Mucosa of rectum (tissue), 2 donors: ENCODE measurements at regions not wholly inside any gene's neighbourhood (a gene's known extent, or its start where the extent isn't known, plus 50 kb on each side); places are given as distances from the start of the nearest gene placed in this dataset.

Experiments used
- H3K27ac ChIP-seq, 2 donors: one replicate each; pipeline ENCODE4 v1.7.0; 2013; ENCODE audit warnings: inconsistent platforms in 2 of 2, low read depth in 2 of 2, low read length in 2 of 2
- H3K27me3 ChIP-seq, 2 donors: one replicate each; pipeline ENCODE4 v1.7.0; 2013; ENCODE audit warnings: low read length in 2 of 2; ENCODE audit not compliant: control insufficient read depth in 2 of 2, insufficient read depth in 2 of 2
- H3K36me3 ChIP-seq, 2 donors: one replicate each; pipeline ENCODE4 v1.7.0; 2013; ENCODE audit warnings: low read length in 2 of 2; ENCODE audit not compliant: control insufficient read depth in 2 of 2, insufficient read depth in 2 of 2
- H3K4me1 ChIP-seq, 2 donors: one replicate each; pipeline ENCODE4 v1.7.0; 2013; ENCODE audit warnings: low read length in 2 of 2, mild to moderate bottlenecking in 1 of 2; ENCODE audit not compliant: control insufficient read depth in 2 of 2, insufficient read depth in 2 of 2
- H3K4me3 ChIP-seq, 2 donors: one replicate each; pipeline ENCODE4 v1.7.0; 2013; ENCODE audit warnings: low read length in 2 of 2
- H3K9ac ChIP-seq, 2 donors: one replicate each; pipeline ENCODE4 v1.7.0; 2013; ENCODE audit warnings: low read length in 2 of 2, low read depth in 1 of 2, mild to moderate bottlenecking in 1 of 2
- H3K9me3 ChIP-seq, 2 donors: one replicate each; pipeline ENCODE4 v1.7.0; 2013; ENCODE audit warnings: low read length in 2 of 2; ENCODE audit not compliant: control insufficient read depth in 2 of 2
- donor health status: healthy.
- donor health status: Normal muscosa, but diverticular disease.

- Histone ChIP-seq H3K9me3 (no peaks in the 10 kb centered on the region), H3K27me3 (no peaks in the 10 kb centered on the region), H3K4me1 (no peaks in the 10 kb centered on the region), H3K4me3 (no peak overlapping the region), H3K36me3 (no peaks in the 10 kb centered on the region), H3K9ac (no peak overlapping the region), H3K27ac (no peak overlapping the region)
These were observed 65.7 kb upstream of the RGMA start for GRCh38 chr15:93154666-93155065.

- Histone ChIP-seq H3K27ac (no peak overlapping the region), H3K4me3 (no peak overlapping the region), H3K9ac (no peak overlapping the region), H3K4me1 (no peaks in the 10 kb centered on the region), H3K36me3 (no peaks in the 10 kb centered on the region), H3K27me3 (no peaks in the 10 kb centered on the region), H3K9me3 (no peaks in the 10 kb centered on the region)
These were observed 63.9 kb upstream of the RGMA start for GRCh38 chr15:93152951-93153350.

GRCh38 chr15:93152360-93152759 is 63.3 kb upstream of the RGMA start:
- no peak overlapping the region for H3K9ac ChIP-seq
- no peak overlapping the region for H3K27ac ChIP-seq
- no peaks in the 10 kb centered on the region for H3K27me3 ChIP-seq
- no peaks in the 10 kb centered on the region for H3K36me3 ChIP-seq
- H3K4me3 ChIP-seq: no peak overlapping the region
- H3K9me3 ChIP-seq: no peaks in the 10 kb centered on the region
- H3K4me1 ChIP-seq: no peaks in the 10 kb centered on the region

GRCh38 chr15:93150910-93151881 is 62.2 kb upstream of the RGMA start:
- no peaks in the 10 kb centered on the region for H3K9me3 ChIP-seq
- no peaks in the 10 kb centered on the region for H3K36me3 ChIP-seq
- no peak overlapping the region for H3K27ac ChIP-seq
- no peaks in the 10 kb centered on the region for H3K4me1 ChIP-seq
- H3K27me3 ChIP-seq: no peaks in the 10 kb centered on the region
- no peak overlapping the region for H3K4me3 ChIP-seq
- H3K9ac ChIP-seq: no peak overlapping the region

GRCh38 chr15:93146601-93147000 is 57.6 kb upstream of the RGMA start:
- H3K9me3 ChIP-seq: no peaks in the 10 kb centered on the region
- no peak overlapping the region for H3K4me3 ChIP-seq
- no peaks in the 10 kb centered on the region for H3K36me3 ChIP-seq
- no peaks in the 10 kb centered on the region for H3K4me1 ChIP-seq
- no peak overlapping the region for H3K9ac ChIP-seq
- H3K27ac ChIP-seq: no peak overlapping the region
- no peaks in the 10 kb centered on the region for H3K27me3 ChIP-seq

GRCh38 chr15:93146196-93146595 is 57.2 kb upstream of the RGMA start:
- no peak overlapping the region for H3K4me3 ChIP-seq
- H3K27ac ChIP-seq: no peak overlapping the region
- H3K9me3 ChIP-seq: no peaks in the 10 kb centered on the region
- no peaks in the 10 kb centered on the region for H3K27me3 ChIP-seq
- H3K36me3 ChIP-seq: no peaks in the 10 kb centered on the region
- H3K9ac ChIP-seq: no peak overlapping the region
- no peaks in the 10 kb centered on the region for H3K4me1 ChIP-seq

- no peak overlapping the region for H3K4me3 ChIP-seq
- H3K36me3 ChIP-seq: no peaks in the 10 kb centered on the region
- H3K9me3 ChIP-seq: no peaks in the 10 kb centered on the region
- H3K27me3 ChIP-seq: no peaks in the 10 kb centered on the region
- no peaks in the 10 kb centered on the region for H3K4me1 ChIP-seq
- no peak overlapping the region for H3K9ac ChIP-seq
- H3K27ac ChIP-seq: no peak overlapping the region
These were observed 55.6 kb upstream of the RGMA start for GRCh38 chr15:93144463-93145236.

- H3K36me3 ChIP-seq: no peaks in the 10 kb centered on the region
- H3K27me3 ChIP-seq: no peaks in the 10 kb centered on the region
- H3K9ac ChIP-seq: no peak overlapping the region
- H3K4me1 ChIP-seq: no peaks in the 10 kb centered on the region
- no peaks in the 10 kb centered on the region for H3K9me3 ChIP-seq
- no peak overlapping the region for H3K27ac ChIP-seq
- H3K4me3 ChIP-seq: no peak overlapping the region
These were observed 54.2 kb upstream of the RGMA start for GRCh38 chr15:93143186-93143585.

GRCh38 chr15:93141371-93141794 is 52.4 kb upstream of the RGMA start:
- H3K9ac ChIP-seq: no peak overlapping the region
- H3K9me3 ChIP-seq: no peaks in the 10 kb centered on the region
- no peaks in the 10 kb centered on the region for H3K27me3 ChIP-seq
- H3K27ac ChIP-seq: no peak overlapping the region
- no peak overlapping the region for H3K4me3 ChIP-seq
- H3K36me3 ChIP-seq: no peaks in the 10 kb centered on the region
- no peaks in the 10 kb centered on the region for H3K4me1 ChIP-seq

- Histone ChIP-seq H3K27me3 (no peaks in the 10 kb centered on the region), H3K4me1 (no peaks in the 10 kb centered on the region), H3K36me3 (no peaks in the 10 kb centered on the region), H3K9me3 (no peaks in the 10 kb centered on the region), H3K4me3 (no peak overlapping the region), H3K9ac (no peak overlapping the region), H3K27ac (no peak overlapping the region)
These were observed 50.4 kb upstream of the RGMA start for GRCh38 chr15:93139436-93139835.
